GM21423 (cell line): ENCODE measurements at regions not wholly inside any gene's neighbourhood (a gene's known extent, or its start where the extent isn't known, plus 50 kb on each side); places are given as distances from the start of the nearest gene placed in this dataset.
"Not testable (repeated sequence)": the region's sequence is repeated elsewhere in the genome, so short reads cannot be mapped to it uniquely, and the experiment has no call there.

ENCODE experiments used
- ATAC-seq: cut with Tn5 transposase; IDR thresholded peaks from one replicate; pipeline ENCODE4 v1.9.1; 2021; ENCODE audit warnings: mild to moderate bottlenecking, moderate library complexity; ENCODE audit not compliant: unreplicated experiment

DNA sequence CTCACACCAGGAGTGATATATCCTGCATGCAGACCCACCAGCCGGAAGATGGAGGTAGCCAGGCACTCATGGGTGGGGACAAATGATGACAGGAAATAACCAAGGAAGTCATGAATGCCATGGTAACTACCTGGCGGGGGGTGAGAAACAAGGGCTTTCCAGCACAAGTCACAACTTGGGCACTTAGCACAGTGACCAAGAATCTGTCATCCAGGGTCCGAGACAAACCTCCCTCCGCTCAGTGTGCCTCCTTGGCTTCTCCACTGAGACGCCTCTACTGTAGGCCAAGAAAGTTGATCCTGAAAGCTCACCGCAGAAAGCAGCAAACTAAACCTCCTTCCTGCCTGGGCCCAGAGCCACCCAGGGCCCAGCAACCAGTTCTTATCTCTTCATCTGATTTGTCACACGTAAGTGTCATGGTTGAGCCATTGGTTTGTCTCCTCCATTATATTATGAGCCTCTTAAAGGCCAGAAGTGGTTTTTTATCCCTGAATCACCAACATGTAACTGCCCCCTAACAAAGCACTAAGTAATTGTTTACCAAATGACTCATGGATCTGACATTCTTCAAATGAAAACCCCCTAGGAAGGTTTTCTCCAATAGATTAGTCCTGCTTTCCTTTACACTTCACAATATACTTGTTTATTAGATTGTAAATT is 84.3 kb upstream of the TAB2 start:
- no peak for ATAC-seq

DNA sequence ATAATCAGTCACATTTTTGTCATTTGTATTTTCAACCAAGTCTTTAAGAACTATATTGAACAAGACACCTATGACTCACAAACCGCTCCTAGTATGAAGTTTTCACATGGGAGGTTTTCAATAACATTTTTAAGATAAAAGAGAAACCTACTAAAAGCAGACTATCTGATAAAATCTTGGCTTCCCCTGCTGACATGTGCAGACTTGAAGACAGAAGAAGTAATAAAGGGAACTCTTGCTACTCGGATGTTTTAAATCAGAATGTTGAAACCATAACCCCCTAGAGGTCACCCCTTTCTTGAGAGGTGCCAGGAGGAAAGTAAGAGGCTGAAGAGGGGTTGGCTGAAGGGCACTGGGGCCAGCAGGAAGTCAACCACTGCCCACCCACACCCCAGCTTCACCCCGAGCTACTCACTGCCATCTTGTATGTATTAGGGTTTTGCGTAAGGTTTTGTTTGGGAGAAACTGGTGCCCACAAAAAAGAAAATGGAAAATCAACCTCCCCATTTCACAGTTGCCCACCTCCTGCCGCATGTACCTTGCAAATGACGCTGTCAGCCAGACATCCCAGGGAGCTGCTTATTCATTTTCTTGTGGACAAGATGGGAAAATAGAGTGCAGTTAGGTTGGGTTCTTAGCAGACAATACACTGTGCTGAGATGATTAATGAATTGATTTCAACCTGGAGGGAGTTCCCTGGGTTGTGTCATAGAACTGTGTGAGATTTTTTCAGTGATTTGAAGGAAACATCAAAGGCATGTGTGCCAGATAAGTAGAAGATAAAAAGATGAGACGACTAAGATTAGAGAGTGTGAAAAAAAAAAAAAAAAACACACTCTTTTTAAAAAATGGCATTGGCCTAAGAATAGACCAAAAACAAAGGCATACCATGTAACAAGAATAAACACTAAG is 83.2 kb upstream of the TAB2 start:
- ATAC-seq, result no peak

DNA sequence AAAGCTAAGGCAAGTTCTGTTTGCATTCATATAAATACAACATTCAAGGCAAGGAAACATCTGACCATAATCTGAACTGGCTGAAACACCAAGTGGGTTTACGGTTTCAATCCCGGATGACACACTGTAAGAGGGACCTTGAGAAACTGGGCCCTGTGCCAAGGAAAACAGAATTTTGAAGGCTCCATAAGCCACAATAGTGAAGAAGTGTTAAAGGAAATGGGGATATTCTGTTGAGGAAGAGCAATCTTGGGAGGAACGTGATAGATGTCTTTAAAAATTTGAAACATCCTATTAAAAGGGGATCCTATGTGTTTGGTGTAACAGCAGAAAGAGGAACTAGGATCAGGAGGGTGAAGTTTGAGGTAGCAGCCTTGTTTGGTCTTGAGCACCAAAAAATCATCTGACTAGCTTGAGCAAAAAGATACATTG is 82.4 kb upstream of the TAB2 start:
- peak; percentile 81 for ATAC-seq

DNA sequence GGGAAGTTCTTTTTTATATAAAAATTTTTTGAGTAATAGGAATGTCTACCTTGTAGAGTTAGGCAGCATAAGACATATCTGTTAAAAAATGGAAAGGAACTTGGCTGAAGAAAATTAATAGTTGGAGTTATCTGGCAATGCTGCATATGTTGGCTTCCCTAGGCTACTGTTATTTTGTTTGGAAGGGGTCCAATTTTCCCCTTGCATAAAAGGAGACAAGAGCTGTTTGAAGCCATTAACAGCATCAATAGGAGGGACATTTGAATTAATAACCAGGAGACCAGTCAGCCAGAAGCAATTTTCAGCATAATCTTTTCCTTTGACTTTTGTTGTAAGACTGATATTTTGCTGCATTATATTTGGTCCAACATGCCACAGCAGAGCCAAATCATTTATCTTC is 80.9 kb upstream of the TAB2 start:
- no peak for ATAC-seq

DNA sequence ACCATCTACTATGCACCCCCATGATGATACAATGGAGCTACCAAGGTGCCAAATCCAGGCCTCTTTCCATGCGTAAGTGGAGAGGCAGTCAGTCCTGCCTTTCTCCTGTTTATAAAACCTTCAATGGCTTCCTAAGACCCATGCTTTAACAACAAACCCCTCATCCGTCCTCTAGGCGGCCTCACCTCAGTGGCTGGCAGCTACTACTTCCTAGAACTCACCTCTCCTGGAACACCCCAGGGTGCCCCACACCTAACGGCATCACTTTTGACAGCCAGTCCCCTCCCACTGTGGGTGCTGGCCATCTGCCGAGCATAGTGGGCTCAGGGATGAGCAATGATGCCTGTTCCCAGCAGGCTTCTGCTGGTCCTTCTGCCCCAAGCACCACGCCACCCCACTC is 80.0 kb upstream of the TAB2 start:
- ATAC-seq, result no peak

DNA sequence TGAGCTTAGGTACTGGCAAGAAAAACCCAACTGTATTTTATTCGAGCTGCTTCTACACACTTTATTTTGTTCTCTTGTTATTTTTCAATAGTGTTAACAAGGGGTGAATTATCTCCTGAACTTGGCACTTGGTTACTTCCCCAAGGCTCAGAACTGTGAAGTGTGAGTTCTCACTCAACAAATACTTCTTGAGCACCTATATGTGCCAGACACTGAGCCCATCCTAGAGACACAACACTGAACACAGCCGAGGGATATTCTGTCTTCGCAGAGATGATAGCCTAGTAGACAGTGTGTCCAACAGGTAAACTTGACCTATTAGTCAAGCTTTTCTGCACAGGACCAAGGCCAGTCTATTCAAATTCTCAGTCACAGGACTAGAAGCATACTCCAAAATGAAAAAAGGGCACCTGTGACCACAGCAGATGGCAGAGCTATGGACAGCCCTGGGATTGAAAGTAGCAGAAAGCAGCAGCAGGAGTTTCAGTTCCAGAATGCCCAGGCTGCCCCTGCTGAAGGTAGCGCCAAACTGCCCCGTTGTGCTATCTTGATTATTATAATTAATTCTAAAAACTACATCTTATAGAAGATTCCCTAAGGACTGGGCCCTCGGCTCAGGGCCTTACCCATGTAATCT is 77.8 kb upstream of the TAB2 start:
- no peak for ATAC-seq

DNA sequence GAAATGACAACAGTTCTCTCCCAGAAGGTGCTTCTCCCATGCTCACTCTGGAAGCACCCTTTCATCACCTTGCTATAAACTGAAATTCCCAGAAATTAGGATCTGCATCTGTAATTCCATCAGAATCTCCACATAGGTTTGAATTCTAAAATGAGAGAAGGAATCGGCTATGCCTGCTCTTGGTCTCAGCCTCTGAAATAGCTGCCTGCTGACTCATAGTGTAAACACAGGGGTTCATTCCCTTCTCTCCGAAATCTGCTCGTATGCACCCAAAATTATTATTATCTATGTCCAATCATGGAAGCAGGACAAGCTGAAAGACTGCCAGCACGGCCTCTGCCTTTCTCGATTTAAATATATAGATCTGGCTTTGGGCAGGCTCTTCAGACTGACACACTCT is 74.6 kb upstream of the TAB2 start:
- no peak for ATAC-seq

DNA sequence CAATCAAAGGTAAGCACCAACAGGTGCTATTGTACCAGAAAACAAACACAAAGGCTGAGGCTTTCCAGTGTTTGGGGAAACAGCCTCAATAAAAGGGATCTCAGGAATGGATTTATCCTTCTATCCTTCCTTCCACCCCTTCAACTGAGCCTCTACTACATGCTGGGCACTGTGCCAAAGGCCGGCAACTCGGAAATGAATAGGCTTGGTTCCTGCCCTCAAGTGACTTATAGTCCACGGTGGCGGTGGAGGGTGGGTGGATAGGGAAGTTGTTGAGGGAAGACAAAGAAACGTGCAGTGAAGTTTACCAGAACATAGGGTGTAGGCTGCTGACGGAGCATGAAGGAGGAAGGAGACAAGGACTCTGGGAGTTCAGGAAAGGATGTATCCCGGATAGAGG is 73.4 kb upstream of the TAB2 start:
- no peak for ATAC-seq

DNA sequence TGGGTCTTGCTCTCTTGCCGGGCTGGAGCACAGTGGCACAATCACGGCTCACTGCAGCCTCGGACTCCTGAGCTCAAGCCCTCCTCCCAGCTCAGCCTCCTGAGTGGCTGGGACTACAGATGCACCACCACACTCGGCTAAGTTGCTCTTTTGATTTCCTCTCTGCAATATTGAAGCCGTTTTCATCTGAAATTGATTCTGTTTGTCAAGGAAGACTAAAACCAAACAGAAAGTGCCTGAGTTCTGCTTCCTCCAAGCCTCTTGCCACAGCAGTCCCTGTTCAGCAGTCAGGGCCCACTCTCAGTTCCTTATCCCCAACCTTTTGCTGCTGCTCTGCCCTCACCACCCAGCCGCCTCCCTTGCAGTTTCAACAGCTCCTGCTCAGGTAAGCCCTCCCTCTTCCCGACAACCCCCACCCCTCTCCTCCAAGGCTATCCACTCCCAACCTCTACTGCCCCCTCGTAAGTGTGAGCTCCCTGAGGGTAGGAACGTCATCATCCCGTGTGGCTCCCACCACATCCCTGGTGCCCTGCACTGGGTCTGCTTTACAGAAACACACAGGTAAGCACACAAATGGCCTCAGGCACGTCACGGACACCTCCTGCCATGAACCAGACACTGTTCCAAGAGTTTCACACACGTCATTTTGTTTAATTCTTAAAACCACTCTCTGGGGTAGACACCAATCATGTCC is 70.7 kb upstream of the TAB2 start:
- ATAC-seq, result peak; percentile 98

DNA sequence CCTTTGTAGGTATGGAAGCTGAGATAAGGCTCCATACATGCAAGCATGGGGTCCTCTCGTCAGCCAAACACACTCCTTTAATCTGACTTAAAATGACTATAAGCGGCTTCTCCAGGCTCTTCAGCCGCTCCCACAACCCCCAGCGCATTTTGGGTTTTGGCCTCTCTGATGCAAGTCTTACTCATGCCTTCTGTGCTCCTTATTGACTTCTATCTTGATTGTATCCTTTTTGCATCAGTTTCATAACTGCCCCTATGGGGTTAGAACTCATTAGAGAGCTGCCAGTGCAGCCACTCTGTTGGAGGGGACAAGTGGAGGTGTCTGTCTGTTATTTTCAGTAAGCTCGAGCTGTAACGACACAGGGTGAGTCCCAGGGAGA is 70.1 kb upstream of the TAB2 start:
- no peak for ATAC-seq

DNA sequence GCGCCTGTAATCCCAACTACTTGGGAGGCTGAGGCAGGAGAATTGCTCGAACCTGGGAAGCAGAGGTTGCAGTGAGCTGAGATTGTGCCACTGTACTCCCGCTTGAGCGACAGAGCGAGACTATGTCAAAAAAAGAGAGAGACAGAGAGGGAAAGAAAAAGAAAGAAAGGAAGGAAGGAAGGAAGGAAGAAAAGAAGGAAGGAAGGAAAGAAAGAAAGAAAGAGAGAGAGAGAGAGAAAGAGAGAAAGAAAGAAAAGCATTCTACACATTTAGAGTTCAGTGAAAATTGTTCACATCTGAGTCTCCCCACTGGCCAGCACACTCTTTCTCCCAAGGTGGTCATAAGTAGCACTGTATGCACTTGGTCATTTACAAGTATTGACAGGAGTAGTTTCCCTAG is 69.2 kb upstream of the TAB2 start:
- not testable (repeated sequence) for ATAC-seq

DNA sequence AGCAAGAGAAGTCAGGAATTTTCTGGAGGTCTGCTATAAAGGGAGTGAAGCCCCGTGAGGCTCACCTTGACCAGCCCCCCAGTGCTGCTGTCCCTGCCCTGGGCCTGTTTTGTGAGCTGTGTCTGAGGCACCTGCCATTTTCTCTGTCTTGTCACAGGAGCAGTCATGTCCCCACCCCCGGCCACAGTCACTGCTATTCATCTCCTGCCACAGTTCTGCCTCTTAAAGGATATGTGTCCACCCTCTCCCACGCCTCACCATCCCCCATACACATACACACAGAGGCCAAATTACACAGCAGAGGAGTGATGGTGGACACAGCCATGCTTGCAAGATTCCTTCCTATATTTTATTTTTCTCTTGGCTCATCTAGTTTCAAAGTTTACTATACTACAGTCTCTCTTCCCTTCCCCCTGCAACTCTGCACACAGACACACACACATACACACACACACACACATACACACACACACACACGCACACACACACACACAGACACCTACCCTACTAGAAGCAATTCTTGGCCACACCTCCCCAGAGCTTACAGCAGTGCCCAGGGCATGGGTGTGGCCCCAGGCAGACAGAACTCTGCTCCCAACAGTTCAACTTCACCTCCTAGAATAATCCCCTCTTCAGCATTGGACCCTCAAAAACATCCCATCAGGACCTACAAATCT is 68.7 kb upstream of the TAB2 start:
- ATAC-seq, result no peak

DNA sequence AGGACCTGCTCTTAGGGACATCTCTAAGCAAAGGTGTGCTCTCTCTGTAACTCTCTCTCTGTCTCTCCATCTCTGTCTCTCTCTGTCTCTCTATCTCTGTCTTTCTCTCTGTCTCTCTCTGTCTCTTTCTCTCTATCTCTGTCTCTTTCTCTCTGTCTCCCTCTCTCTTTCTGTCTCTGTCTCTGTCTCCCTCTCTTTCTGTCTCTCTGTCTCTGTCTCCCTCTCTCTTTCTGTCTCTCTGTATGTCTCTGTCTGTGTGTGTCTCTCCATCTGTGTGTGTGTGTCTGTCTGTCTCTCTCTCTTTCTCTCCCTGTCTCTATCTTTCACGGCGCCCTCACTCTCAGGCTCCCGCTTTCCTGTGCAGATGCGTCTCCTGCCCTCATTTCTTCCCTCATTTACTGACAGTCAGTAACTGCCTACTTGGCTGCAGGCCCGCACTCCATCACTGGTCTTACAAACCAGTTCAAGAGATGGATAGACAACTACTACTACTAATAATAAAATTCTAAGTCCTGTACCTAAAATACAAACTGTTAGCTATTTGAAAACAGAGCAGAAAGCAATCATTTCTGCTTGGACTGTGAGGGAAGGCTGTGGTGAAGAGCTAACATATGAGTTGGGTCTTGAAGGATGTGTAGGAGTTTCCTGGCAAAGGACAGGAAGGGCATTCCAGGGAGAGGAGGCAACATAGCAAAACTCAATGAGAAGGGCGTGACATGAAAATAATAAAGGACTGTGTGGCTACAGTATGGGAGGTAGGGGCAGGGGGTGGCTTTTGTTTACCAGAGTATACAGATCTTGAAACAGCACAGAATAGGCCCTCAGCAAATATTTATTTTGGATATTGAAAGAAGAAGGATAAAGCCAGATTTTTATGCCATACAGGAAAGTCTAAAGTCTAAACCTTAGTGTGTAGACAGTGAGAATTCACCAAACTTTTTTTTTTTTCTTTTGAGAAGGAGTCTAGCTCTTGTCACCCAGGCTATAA is 67.8 kb upstream of the TAB2 start:
- ATAC-seq, result no peak

DNA sequence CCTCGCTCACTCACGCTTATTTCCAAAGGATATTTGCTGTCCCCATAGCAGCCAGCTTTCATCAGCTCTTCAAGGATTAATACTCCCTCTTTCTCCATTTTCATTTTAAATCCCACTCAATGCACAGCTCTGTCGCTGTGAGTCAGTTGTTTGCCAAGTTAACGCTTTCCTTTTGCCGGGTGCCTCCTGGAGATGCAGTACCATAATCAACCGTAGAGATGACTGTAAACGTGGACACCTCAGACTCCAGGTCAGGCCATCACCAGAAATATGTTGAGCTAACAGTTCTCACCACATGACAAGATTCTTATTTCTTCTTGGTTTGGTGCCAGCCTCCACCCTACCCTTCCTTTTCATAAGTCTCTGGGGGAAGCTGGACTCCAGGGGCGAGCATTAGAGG is 66.6 kb upstream of the TAB2 start:
- ATAC-seq, result no peak

DNA sequence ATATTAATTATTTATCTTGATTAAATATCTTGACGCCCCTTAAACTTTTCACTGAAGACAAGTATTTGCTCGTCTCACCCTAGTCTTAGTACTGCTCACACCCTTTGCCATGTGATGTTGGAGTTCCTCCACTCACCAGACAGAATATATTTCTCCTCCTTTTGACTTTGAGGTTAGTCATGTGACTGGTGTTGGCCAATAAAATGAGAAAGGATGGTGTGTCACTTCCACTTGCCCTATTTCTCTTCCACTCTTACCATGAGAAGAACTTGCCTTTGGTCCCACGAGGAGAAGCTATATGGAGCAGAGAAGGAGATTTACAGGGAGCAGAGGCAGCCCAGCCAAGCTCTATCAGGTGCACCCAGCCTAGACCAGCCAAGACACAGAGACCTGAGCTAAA is 64.9 kb upstream of the TAB2 start:
- no peak for ATAC-seq

DNA sequence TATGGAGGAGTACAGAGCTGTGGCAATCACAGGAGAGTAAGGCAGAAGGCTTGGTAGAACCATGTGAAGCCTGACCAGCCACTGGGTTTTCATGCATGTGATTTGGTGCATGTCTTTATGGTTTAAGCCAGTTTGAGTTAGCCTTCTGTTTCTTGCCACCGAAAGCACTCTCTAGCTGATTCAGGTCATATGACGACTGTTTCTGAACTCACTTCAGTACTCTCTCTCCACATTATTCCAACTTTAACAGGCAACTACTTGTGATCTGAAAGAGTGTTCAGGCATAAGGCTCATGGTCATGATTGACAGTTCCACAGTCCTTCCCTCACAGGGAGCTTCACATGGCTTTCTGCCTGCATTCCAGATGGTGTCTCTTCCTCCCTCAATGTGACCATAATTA is 63.3 kb upstream of the TAB2 start:
- no peak for ATAC-seq

DNA sequence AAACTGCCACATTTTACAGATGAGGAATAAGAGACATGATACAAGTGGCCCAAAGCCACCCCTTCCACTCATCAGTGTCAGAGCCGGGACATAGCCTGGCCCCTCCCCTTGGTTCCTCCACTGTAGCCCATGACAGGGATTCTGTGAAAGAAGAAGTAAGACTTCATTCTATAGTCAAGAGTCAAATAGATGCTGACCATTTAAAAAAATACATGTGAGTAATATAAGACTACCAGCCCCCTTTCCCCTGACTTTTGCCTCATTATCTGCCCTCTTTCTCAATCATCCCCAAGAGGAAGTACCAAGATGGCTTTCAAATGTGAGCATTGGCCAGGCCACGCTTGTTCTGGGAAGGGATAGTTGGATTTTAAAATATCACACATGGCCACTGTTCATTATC is 57.8 kb upstream of the TAB2 start:
- ATAC-seq, result no peak

DNA sequence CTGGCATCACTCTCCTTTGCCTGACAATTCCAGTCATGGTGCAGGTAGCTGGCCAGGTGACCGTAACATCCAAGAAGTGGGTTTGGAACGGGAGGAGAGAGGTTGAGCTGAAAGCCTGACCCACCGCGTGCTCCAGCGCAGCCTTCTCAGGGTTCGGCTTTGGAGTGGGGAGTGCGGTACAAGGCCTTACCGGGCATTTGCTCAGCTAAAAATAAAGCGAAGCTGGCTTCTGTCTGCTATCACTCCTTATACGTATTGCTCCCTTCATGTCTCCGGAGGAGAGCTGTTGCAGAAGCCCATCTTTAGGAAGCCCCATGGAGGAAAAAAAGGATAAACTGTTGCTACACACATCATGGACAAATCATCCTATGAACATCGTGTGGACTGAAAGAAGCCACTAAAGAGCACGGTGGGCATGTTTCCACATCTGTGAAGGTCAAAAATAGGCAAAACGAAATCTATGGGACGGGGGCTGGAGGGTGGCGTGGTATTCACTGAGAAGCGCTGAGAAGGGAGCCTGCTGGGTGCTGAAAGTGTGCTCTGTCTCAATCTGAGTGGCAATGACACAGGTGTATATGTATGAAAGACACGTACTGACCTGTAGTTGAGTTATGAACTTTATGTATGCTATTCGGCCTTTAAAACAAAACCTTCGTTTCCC is 57.2 kb upstream of the TAB2 start:
- no peak for ATAC-seq

DNA sequence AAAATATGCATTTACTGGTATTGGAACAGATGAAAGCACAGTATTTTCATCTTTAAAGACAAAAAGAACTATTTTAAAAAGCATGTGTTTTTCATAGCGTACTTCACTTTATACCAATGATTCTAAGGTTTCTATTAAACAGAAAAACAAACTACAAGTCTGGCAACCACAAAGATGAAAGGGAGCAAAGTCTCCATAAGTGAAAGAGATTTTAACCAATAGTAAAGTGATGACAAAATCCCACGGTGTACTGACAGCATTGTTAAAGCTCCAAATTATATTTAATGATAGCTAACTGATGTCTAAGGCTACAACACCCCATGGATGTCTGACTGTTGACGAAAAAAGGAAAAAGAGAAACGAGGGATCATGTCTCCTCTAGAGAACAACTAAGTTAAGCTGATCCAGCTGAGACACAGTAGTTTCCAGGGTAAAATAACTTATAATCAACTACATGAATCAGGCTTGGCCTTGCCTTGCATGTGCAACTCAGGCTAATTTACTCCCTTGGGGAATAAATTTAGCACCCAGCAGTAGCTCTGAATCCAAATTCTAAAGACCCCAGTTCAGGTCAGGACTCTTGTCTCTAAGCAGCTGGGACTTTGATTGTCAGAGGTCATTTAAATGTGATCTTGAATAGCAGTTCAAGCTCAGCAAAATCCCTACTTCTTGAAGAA is 56.0 kb upstream of the TAB2 start:
- ATAC-seq, result no peak
